ENCODE measurements at regions not wholly inside any gene's neighbourhood (a gene's known extent, or its start where the extent isn't known, plus 50 kb on each side); places are given as distances from the start of the nearest gene placed in this dataset.

DNA sequence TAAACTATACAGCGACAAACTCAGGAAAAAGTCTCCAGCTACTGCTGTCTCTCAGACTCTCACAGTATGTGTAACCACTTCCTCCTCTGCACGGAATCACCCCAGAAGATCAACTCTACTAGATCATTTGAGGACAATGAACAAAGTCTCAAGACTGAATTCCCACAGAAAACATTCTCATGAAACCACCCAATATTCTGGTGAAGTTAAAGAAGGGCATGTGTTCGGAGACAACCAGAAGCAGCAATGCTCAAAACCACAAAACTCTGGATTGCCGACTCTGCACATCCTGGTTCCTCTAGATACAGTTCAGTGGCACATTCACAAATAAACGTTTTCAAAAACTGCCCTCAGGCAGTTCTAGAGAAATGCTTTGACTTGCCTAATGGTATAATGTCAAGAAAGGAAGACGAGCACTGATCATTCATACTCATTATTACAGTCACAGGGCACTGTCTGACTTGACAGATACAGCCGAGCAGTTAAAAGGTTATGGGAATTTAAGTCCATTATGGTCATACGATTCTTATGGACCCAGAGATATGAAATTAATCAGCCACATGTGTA, 91.9 kb upstream of the STK17B start:
- peak in 1 of 2 donors; percentile 23 for DNase-seq
- Histone ChIP-seq H3K36me3 (no peaks in the 10 kb centered on the region), H3K4me1 (no peaks in the 10 kb centered on the region), H3K4me3 (no peak overlapping the region), H3K27me3 (no peaks in the 10 kb centered on the region), H3K27ac (no peak overlapping the region), H3K9me3 (no peaks in the 10 kb centered on the region)
- TF ChIP-seq POLR2A (IDR thresholded peaks at IDR 0.05) (no peak), CTCF (IDR thresholded peaks at IDR 0.05 in 4 of 5, conservative IDR thresholded peaks at IDR 0.05 in 1 of 5) (no peak)
- ATAC-seq, result peak in 1 of 2 donors; percentile 33
- in situ Hi-C loops (cut with MboI; ENCODE audit: low sequenced_read_pairs in 4 of 4), result no loop called here
- intact Hi-C loops (cut with DNase I; ENCODE audit: low total_unique reads), result no loop called here

DNA sequence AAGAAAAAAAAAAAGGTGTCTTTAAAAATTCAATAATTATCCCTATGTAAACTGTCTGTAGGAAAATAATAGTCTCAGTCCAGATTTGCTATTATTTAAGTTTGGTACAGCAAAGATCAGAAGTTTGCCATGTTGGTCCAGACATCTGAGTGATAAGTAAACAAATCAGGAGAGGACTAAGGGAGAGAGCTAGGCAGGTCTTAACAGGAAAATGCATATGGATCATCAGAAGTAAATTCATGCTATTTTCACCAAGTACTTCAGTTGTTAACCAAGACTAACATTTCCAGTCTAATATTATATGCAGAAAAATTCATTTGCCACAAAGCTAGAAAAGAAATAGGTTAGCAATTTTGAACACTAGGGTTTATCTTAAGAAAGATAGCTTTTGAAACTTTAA, 95.0 kb upstream of the STK17B start:
- no peak for TF ChIP-seq CTCF (IDR thresholded peaks at IDR 0.05 in 4 of 5, conservative IDR thresholded peaks at IDR 0.05 in 1 of 5)
- no peak for TF ChIP-seq POLR2A (IDR thresholded peaks at IDR 0.05)
- intact Hi-C loops (cut with DNase I; ENCODE audit: low total_unique reads), result no loop called here
- ATAC-seq (no peak), DNase-seq (no peak)
- Histone ChIP-seq H3K4me1 (peaks cover 0 to 3% of the 10 kb centered on the region in 2 donors), H3K27ac (no peak overlapping the region), H3K4me3 (no peak overlapping the region), H3K9me3 (no peaks in the 10 kb centered on the region), H3K27me3 (no peaks in the 10 kb centered on the region), H3K36me3 (no peaks in the 10 kb centered on the region)
- in situ Hi-C loops (cut with MboI; ENCODE audit: low sequenced_read_pairs in 4 of 4), result no loop called here

GRCh38 chr2:196266855-196267254, 95.5 kb upstream of the STK17B start:
- TF ChIP-seq CTCF (IDR thresholded peaks at IDR 0.05 in 4 of 5, conservative IDR thresholded peaks at IDR 0.05 in 1 of 5) (no peak), POLR2A (IDR thresholded peaks at IDR 0.05) (no peak)
- no peak for DNase-seq
- no peak overlapping the region for H3K4me3 ChIP-seq
- intact Hi-C loops (cut with DNase I; ENCODE audit: low total_unique reads), result no loop called here
- no peaks in the 10 kb centered on the region for H3K9me3 ChIP-seq
- ATAC-seq, result no peak
- H3K27me3 ChIP-seq, result no peaks in the 10 kb centered on the region
- H3K36me3 ChIP-seq, result no peaks in the 10 kb centered on the region
- no peak overlapping the region for H3K27ac ChIP-seq
- H3K4me1 ChIP-seq, result peaks cover 0 to 3% of the 10 kb centered on the region in 2 donors
- in situ Hi-C loops (cut with MboI; ENCODE audit: low sequenced_read_pairs in 4 of 4), result no loop called here

DNA sequence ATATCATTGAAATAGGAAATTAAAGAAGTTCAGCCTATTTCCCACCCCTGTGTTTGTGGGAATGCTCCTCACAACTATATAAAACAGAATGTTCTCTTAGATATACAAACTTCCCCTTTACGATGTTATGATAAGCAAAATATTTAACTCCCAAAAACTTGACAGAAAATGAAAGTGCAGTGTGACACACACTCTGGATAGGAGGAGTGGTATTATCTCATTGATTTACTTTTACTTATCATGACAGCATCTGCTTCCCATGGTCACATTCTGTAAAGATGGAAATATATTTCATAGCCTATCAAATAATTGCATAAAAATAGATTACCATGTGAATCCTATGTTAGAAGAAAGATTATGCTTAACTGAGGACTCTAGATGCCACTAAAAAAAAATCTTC, 96.6 kb upstream of the STK17B start:
- ATAC-seq, result no peak
- no peaks in the 10 kb centered on the region for H3K36me3 ChIP-seq
- in situ Hi-C loops (cut with MboI; ENCODE audit: low sequenced_read_pairs in 4 of 4), result no loop called here
- H3K27ac ChIP-seq, result peak overlapping the region in 1 of 4 donors; percentile 34
- intact Hi-C loops (cut with DNase I; ENCODE audit: low total_unique reads), result no loop called here
- no peaks in the 10 kb centered on the region for H3K27me3 ChIP-seq
- no peak overlapping the region for H3K4me3 ChIP-seq
- DNase-seq, result no peak
- TF ChIP-seq CTCF (IDR thresholded peaks at IDR 0.05 in 4 of 5, conservative IDR thresholded peaks at IDR 0.05 in 1 of 5) (no peak), POLR2A (IDR thresholded peaks at IDR 0.05) (no peak)
- H3K9me3 ChIP-seq, result no peaks in the 10 kb centered on the region
- peaks cover 0 to 3% of the 10 kb centered on the region in 2 donors for H3K4me1 ChIP-seq

Measured in gastrocnemius medialis (tissue), 4 donors.